Astrocyte (in vitro differentiated cells and primary cell): ENCODE measurements at regions not wholly inside any gene's neighbourhood (a gene's known extent, or its start where the extent isn't known, plus 50 kb on each side); places are given as distances from the start of the nearest gene placed in this dataset.

Source experiments
- DNase-seq: peaks from one replicate; pipeline ENCODE4 v3.0.0-alpha.2; 2010; ENCODE audit warnings: low read depth
- FAIRE-seq: peaks from 2 replicates; lab custom pipeline; 2011; peaks lifted over from hg19 to GRCh38; lab: Jason Lieb, UNC
- H2AFZ ChIP-seq: 2 replicates; pipeline ENCODE4 v1.6.0; 2012; ENCODE audit warnings: low read depth, low read length, inconsistent platforms
- H3K27ac ChIP-seq: 2 replicates; pipeline ENCODE4 v1.5.1; 2011; ENCODE audit warnings: low read depth, low read length, inconsistent platforms
- H3K27me3 ChIP-seq: 2 replicates; pipeline ENCODE4 v1.6.0; 2011; ENCODE audit warnings: low read length, inconsistent platforms; ENCODE audit not compliant: insufficient read depth
- H3K36me3 ChIP-seq: 2 replicates; pipeline ENCODE4 v1.5.1; 2011; ENCODE audit warnings: low read length, inconsistent platforms; ENCODE audit not compliant: insufficient read depth
- H3K4me1 ChIP-seq: 2 replicates; pipeline ENCODE4 v1.5.1; 2011; ENCODE audit warnings: low read length, inconsistent platforms; ENCODE audit not compliant: insufficient read depth
- H3K4me2 ChIP-seq: 2 replicates; pipeline ENCODE4 v1.6.0; 2012; ENCODE audit warnings: low read length, inconsistent platforms
- H3K4me3 ChIP-seq: 2 replicates; pipeline ENCODE4 v1.5.1; 2011; ENCODE audit warnings: low read depth, mild to moderate bottlenecking, low read length, inconsistent platforms; ENCODE audit not compliant: insufficient read depth
- H3K79me2 ChIP-seq: 2 replicates; pipeline ENCODE4 v1.6.0; 2012; ENCODE audit warnings: mild to moderate bottlenecking, low read length, inconsistent platforms; ENCODE audit not compliant: insufficient read depth
- H3K9ac ChIP-seq: 2 replicates; pipeline ENCODE4 v1.6.0; 2012; ENCODE audit warnings: mild to moderate bottlenecking, low read length, inconsistent platforms
- H3K9me3 ChIP-seq: 2 replicates; pipeline ENCODE4 v1.5.1; 2012; ENCODE audit warnings: low read depth, mild to moderate bottlenecking, low read length, inconsistent platforms; ENCODE audit not compliant: insufficient read depth
- H4K20me1 ChIP-seq: 2 replicates; pipeline ENCODE4 v1.6.0; 2012; ENCODE audit warnings: low read length, inconsistent platforms; ENCODE audit not compliant: insufficient read depth
- H3K27ac Mint-ChIP-seq: one replicate; pipeline ENCODE4 v1.8.0; 2021; ENCODE audit warnings: mild to moderate bottlenecking, mixed read lengths; ENCODE audit not compliant: unreplicated experiment
- H3K27me3 Mint-ChIP-seq: one replicate; pipeline ENCODE4 v1.8.0; 2021; ENCODE audit warnings: low read depth, mixed read lengths; ENCODE audit not compliant: unreplicated experiment
- H3K36me3 Mint-ChIP-seq: one replicate; pipeline ENCODE4 v1.8.0; 2021; ENCODE audit warnings: low read depth, mixed read lengths; ENCODE audit not compliant: unreplicated experiment
- H3K4me1 Mint-ChIP-seq: one replicate; pipeline ENCODE4 v1.8.0; 2021; ENCODE audit warnings: low read depth, mixed read lengths; ENCODE audit not compliant: unreplicated experiment
- H3K4me3 Mint-ChIP-seq: one replicate; pipeline ENCODE4 v1.8.0; 2021; ENCODE audit warnings: mild to moderate bottlenecking, moderate library complexity, mixed read lengths; ENCODE audit not compliant: unreplicated experiment
- H3K9me3 Mint-ChIP-seq: one replicate; pipeline ENCODE4 v1.8.0; 2021; ENCODE audit warnings: mild to moderate bottlenecking, mixed read lengths; ENCODE audit not compliant: unreplicated experiment
- CTCF ChIP-seq: IDR thresholded peaks from 2 replicates; pipeline ENCODE4 v1.5.1; 2011; ENCODE audit warnings: low read depth, mild to moderate bottlenecking, inconsistent platforms, low read length, moderate library complexity; ENCODE audit not compliant: insufficient read depth
- EZH2 ChIP-seq: IDR thresholded peaks from 2 replicates; pipeline ENCODE4 v1.6.1; 2012; ENCODE audit warnings: mild to moderate bottlenecking, low read length, inconsistent platforms; ENCODE audit not compliant: insufficient read depth

GRCh38 chr5:63553073-63553472, 409.2 kb downstream of the HTR1A start:
- Histone ChIP-seq H3K36me3 (no peaks in the 10 kb centered on the region), H4K20me1 (no peaks in the 10 kb centered on the region), H3K4me1 (no peaks in the 10 kb centered on the region), H3K79me2 (no peaks in the 10 kb centered on the region), H3K9me3 (no peaks in the 10 kb centered on the region), H3K4me2 (no peak overlapping the region), H3K4me3 (no peak overlapping the region), H3K27me3 (no peaks in the 10 kb centered on the region), H3K9ac (no peak overlapping the region), H3K27ac (no peak overlapping the region), H2AFZ (no peak overlapping the region)
- no peak overlapping the region for H3K27ac Mint-ChIP-seq
- H3K9me3 Mint-ChIP-seq, result no peaks in the 10 kb centered on the region
- H3K36me3 Mint-ChIP-seq, result no peaks in the 10 kb centered on the region
- peaks cover 10% of the 10 kb centered on the region for H3K4me1 Mint-ChIP-seq
- FAIRE-seq (no peak), DNase-seq (no peak)
- H3K4me3 Mint-ChIP-seq, result no peak overlapping the region
- TF ChIP-seq CTCF (no peak), EZH2 (no peak)
- no peaks in the 10 kb centered on the region for H3K27me3 Mint-ChIP-seq

- no peak overlapping the region for H2AFZ ChIP-seq
- H3K9ac ChIP-seq, result no peak overlapping the region
- Mint-ChIP-seq H3K27ac (no peak overlapping the region), H3K27me3 (no peaks in the 10 kb centered on the region), H3K36me3 (no peaks in the 10 kb centered on the region), H3K4me1 (no peaks in the 10 kb centered on the region), H3K4me3 (no peak overlapping the region), H3K9me3 (no peaks in the 10 kb centered on the region)
- H3K9me3 ChIP-seq, result no peaks in the 10 kb centered on the region
- FAIRE-seq, result no peak
- H3K36me3 ChIP-seq, result no peaks in the 10 kb centered on the region
- no peaks in the 10 kb centered on the region for H3K4me1 ChIP-seq
- H3K27ac ChIP-seq, result no peak overlapping the region
- DNase-seq, result no peak
- H3K4me3 ChIP-seq, result no peak overlapping the region
- no peaks in the 10 kb centered on the region for H3K27me3 ChIP-seq
- H4K20me1 ChIP-seq, result no peaks in the 10 kb centered on the region
- TF ChIP-seq EZH2, result no peak
- no peak for TF ChIP-seq CTCF
- H3K4me2 ChIP-seq, result no peak overlapping the region
- H3K79me2 ChIP-seq, result no peaks in the 10 kb centered on the region
Observed at GRCh38 chr5:63535840-63536602, 426.2 kb downstream of the HTR1A start.

- no peak overlapping the region for H3K27ac Mint-ChIP-seq
- H3K36me3 Mint-ChIP-seq, result no peaks in the 10 kb centered on the region
- H3K4me3 ChIP-seq, result no peak overlapping the region
- no peaks in the 10 kb centered on the region for H3K4me1 Mint-ChIP-seq
- H4K20me1 ChIP-seq, result no peaks in the 10 kb centered on the region
- no peak for TF ChIP-seq EZH2
- H3K27me3 Mint-ChIP-seq, result no peaks in the 10 kb centered on the region
- H2AFZ ChIP-seq, result no peak overlapping the region
- H3K9me3 ChIP-seq, result no peaks in the 10 kb centered on the region
- FAIRE-seq (no peak), DNase-seq (no peak)
- H3K79me2 ChIP-seq, result no peaks in the 10 kb centered on the region
- H3K9ac ChIP-seq, result no peak overlapping the region
- H3K9me3 Mint-ChIP-seq, result peaks cover under 1% of the 10 kb centered on the region
- H3K27ac ChIP-seq, result no peak overlapping the region
- H3K4me3 Mint-ChIP-seq, result no peak overlapping the region
- H3K4me2 ChIP-seq, result no peak overlapping the region
- H3K27me3 ChIP-seq, result no peaks in the 10 kb centered on the region
- no peaks in the 10 kb centered on the region for H3K36me3 ChIP-seq
- H3K4me1 ChIP-seq, result no peaks in the 10 kb centered on the region
Observed at GRCh38 chr5:63524281-63524680, 438.0 kb downstream of the HTR1A start.
